Kidney (tissue), 13 donors: ENCODE measurements at regions not wholly inside any gene's neighbourhood (a gene's known extent, or its start where the extent isn't known, plus 50 kb on each side); places are given as distances from the start of the nearest gene placed in this dataset.

Source experiments
- DNase-seq, 5 donors: peaks; one replicate each; pipeline ENCODE4 v3.0.0-alpha.2; 2013 to 2020
- FAIRE-seq: peaks from 2 replicates; lab custom pipeline; 2012; peaks lifted over from hg19 to GRCh38; lab: Jason Lieb, UNC
- H3K27ac ChIP-seq, 2 donors: one replicate each; pipeline ENCODE4 v1.7.0; 2013; ENCODE audit warnings: low read depth in 2 of 2, low read length in 2 of 2, inconsistent platforms in 1 of 2
- H3K27me3 ChIP-seq: one replicate; pipeline ENCODE4 v1.7.1; 2013; ENCODE audit warnings: low read length, inconsistent platforms; ENCODE audit not compliant: control insufficient read depth, insufficient read depth
- H3K36me3 ChIP-seq, 3 donors: one replicate each; pipeline versions ENCODE4 v1.7.0 to v1.7.1; 2013; ENCODE audit warnings: low read length in 3 of 3, control low read depth in 1 of 3, inconsistent platforms in 1 of 3; ENCODE audit not compliant: insufficient read depth in 3 of 3, control insufficient read depth in 2 of 3
- H3K4me1 ChIP-seq, 3 donors: one replicate each; pipeline versions ENCODE4 v1.7.0 to v1.7.1; 2013; ENCODE audit warnings: low read length in 3 of 3, inconsistent platforms in 1 of 3, low read depth in 1 of 3; ENCODE audit not compliant: control insufficient read depth in 2 of 3, insufficient read depth in 2 of 3
- H3K4me3 ChIP-seq, 3 donors: one replicate each; pipeline versions ENCODE4 v1.7.0 to v1.8.1; 2013; ENCODE audit warnings: low read length in 3 of 3, control low read depth in 1 of 3, inconsistent platforms in 1 of 3
- H3K9ac ChIP-seq, 3 donors: one replicate each; pipeline versions ENCODE4 v1.7.0 to v1.7.1; 2013; ENCODE audit warnings: low read length in 3 of 3, control low read depth in 1 of 3, inconsistent platforms in 1 of 3
- H3K9me3 ChIP-seq, 3 donors: one replicate each; pipeline versions ENCODE4 v1.7.0 to v1.7.1; 2013; ENCODE audit warnings: low read length in 3 of 3, control low read depth in 1 of 3, inconsistent platforms in 1 of 3; ENCODE audit not compliant: control insufficient read depth in 2 of 3, insufficient read depth in 1 of 3
- intact Hi-C: fragments of 100-400 bp; cut with DNase I; formaldehyde crosslinking; loops from one replicate; pipeline ENCODE4 v1.11.1; 2022
- TF ChIP-seq, protein P1 (sequence below): IDR thresholded peaks from 3 replicates; pipeline ENCODE4 v1.5.1; 2012; ENCODE audit warnings: mild to moderate bottlenecking, moderate library complexity, borderline replicate concordance; ENCODE audit not compliant: insufficient read depth; ENCODE audit errors: extremely low read depth
- donor health status: control.
- donor health status: control.
- donor health status: control.
- donor health status: control.
- donor health status: control.
- donor health status: DM: yes; HTN: yes; CAD: no.
- donor health status: Normal renal cell carcinoma (clear cell type).

DNA sequence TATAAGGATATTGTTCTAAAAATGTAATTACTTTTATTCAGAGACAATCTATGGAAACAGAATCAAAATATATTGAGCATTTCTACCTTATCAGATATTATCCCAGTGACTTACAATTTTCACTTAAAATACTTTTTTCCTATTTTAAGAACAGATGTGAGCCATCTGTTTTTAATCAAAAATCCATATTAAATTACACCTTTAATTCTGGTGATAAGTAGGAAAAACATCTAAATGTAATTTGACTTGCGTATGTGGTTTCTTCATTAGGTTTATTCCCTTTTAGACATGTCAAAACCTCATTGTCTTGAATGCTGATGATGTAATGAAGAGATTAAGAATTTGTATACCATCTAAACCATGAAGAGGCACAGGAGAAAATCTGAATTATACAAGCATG, 1118.8 kb upstream of the TMPRSS15 start:
- no peaks in the 10 kb centered on the region for H3K9me3 ChIP-seq
- FAIRE-seq (no peak), DNase-seq (no peak)
- no peak overlapping the region for H3K9ac ChIP-seq
- H3K36me3 ChIP-seq, result no peaks in the 10 kb centered on the region
- H3K4me1 ChIP-seq, result no peaks in the 10 kb centered on the region
- H3K27ac ChIP-seq, result no peak overlapping the region
- H3K4me3 ChIP-seq, result no peak overlapping the region
- TF ChIP-seq, protein P1, sequence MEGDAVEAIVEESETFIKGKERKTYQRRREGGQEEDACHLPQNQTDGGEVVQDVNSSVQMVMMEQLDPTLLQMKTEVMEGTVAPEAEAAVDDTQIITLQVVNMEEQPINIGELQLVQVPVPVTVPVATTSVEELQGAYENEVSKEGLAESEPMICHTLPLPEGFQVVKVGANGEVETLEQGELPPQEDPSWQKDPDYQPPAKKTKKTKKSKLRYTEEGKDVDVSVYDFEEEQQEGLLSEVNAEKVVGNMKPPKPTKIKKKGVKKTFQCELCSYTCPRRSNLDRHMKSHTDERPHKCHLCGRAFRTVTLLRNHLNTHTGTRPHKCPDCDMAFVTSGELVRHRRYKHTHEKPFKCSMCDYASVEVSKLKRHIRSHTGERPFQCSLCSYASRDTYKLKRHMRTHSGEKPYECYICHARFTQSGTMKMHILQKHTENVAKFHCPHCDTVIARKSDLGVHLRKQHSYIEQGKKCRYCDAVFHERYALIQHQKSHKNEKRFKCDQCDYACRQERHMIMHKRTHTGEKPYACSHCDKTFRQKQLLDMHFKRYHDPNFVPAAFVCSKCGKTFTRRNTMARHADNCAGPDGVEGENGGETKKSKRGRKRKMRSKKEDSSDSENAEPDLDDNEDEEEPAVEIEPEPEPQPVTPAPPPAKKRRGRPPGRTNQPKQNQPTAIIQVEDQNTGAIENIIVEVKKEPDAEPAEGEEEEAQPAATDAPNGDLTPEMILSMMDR, result no peak
- intact Hi-C loops, result no loop called here
- no peaks in the 10 kb centered on the region for H3K27me3 ChIP-seq

DNA sequence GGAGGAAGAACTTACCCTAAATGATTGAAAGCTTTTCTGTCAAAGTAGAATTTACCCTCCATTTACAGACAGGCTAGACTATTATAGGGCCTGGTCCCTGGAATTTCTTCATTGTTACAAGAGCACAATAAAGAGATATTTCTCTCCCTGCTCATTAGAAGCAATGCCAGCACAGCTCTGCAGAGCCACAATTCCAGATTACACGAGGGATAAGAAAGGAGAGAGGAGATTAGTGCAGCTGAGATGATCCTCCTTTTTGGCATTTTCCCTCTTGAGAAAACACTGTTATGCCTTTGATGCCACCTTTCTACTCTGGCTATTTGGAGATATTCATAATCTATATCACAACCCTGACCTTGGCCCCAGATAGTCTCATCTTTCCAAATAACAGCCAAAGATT, 1119.5 kb upstream of the TMPRSS15 start:
- Histone ChIP-seq H3K27ac (no peak overlapping the region), H3K9ac (no peak overlapping the region), H3K36me3 (no peaks in the 10 kb centered on the region), H3K4me3 (no peak overlapping the region), H3K4me1 (no peaks in the 10 kb centered on the region), H3K9me3 (no peaks in the 10 kb centered on the region), H3K27me3 (no peaks in the 10 kb centered on the region)
- TF ChIP-seq, protein P1, result no peak
- no peak for FAIRE-seq
- intact Hi-C loops, result no loop called here
- DNase-seq, result no peak

DNA sequence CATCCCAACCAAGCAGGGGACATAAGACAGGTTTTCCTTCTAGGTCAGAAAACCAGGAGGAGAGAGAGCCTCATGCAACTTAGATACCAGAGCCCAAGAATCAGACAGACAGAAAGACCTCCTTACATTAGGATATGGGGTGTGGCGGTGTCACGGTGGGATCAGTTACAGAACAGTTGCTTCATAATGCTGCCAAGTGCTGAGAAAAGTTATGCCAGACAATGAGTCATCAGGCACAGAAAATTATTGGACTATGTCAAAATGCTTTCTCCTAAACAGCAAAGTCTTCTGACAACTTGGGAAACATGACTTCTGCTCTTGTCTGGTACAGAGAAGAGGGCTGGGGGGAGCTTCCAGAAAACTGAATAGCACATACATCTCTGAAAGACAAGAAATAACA, 1120.2 kb upstream of the TMPRSS15 start:
- H3K4me1 ChIP-seq, result no peaks in the 10 kb centered on the region
- H3K4me3 ChIP-seq, result no peak overlapping the region
- H3K9ac ChIP-seq, result no peak overlapping the region
- H3K36me3 ChIP-seq, result no peaks in the 10 kb centered on the region
- H3K27me3 ChIP-seq, result no peaks in the 10 kb centered on the region
- intact Hi-C loops, result no loop called here
- no peak overlapping the region for H3K27ac ChIP-seq
- no peaks in the 10 kb centered on the region for H3K9me3 ChIP-seq
- no peak for FAIRE-seq
- TF ChIP-seq, protein P1, result no peak
- no peak for DNase-seq

DNA sequence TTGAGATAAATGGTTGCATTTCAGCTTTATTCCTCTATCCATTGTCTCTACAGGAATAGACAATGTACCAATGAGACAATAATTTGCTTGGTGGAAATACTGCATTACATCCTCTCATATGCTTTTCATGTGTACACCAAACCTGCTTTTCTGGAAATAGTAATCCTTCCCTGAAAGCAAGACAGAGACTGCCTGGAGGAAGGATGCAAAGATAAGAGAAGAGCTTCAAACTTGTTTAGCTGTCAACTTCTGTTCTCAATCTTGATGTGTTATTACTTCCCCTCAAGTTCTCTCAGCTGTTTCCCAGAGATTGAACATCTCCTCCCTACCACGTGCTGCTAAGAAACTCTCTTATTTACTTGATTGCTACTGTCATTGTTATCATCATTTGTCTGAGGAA, 1125.4 kb upstream of the TMPRSS15 start:
- no peaks in the 10 kb centered on the region for H3K9me3 ChIP-seq
- no peak overlapping the region for H3K4me3 ChIP-seq
- H3K9ac ChIP-seq, result no peak overlapping the region
- TF ChIP-seq, protein P1, result no peak
- H3K36me3 ChIP-seq, result no peaks in the 10 kb centered on the region
- no peak for DNase-seq
- intact Hi-C loops, result no loop called here
- no peaks in the 10 kb centered on the region for H3K4me1 ChIP-seq
- no peak overlapping the region for H3K27ac ChIP-seq
- no peaks in the 10 kb centered on the region for H3K27me3 ChIP-seq
- no peak for FAIRE-seq
